Globus pallidus (tissue), 1 donor: ENCODE measurements at regions not wholly inside any gene's neighbourhood (a gene's known extent, or its start where the extent isn't known, plus 50 kb on each side); places are given as distances from the start of the nearest gene placed in this dataset.

Source experiments
- DNase-seq: peaks from one replicate; pipeline ENCODE4 v3.0.0-alpha.2; 2015; ENCODE audit warnings: low spot score

DNA sequence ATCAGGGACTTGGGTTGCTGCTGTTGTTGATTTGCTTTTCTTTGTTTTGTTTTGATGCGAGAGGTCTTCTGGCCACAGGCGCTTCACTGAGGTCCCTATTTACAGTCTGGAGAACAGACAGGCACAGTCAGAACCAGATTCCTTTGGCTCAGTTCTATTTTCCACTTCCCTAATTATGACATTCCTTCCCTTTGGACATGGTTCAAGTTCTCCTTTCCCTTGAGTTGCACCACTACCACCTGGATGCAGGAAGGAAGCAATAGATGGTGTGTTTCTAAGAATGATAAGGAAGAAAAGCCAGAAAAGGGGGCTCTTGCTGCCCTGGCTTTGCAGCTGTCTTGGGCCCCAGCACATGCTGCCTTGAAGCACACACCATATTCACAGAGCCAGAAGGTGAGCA is 160.6 kb downstream of the MAF start:
- peak; percentile 38 for DNase-seq

DNA sequence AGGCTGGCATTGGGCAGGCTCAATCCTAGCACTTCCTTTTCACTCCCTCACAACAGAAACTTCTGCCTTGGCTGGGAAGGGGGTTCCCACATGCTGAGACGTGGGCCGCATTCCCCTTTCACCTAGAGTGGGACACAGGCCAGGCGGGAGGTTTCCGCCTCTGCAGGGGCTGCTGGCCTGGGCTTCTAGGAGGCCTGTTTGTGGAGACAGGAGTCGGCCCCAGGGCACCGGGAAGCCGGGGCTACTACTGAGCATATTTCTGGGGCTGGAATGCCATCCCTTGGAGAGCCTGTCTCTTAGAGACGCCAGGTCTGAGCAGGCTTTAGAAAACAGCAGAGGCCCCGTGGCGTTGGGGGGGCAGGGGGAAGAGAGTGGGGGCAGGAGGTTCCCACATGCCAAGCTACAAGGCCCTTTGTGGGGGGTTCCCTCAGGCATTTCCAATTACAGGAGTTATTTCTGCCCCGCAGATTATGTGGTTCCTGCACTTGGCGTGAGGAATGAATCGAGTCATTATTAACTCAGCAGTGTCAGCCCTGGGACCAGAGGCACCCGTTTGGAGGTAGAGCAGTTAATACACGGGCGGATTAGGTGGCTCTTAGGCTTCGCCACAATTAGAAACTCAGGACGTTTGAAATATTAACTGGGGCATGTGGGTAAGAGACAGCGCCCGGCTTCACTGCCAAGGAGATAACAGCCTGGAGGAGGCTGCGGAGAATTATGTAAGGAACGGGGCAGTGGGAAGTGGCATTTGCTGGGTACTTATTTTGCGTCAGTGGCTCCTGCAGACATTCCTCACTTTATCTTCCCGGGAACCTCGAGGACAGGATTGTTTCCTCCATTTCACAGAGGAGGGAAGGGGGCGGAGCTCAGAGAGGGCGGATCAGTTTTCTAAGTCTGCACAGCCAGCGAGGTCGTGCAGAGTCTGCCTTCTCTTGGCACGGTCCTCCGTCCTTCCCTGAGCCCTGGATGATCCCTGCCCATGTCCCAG is 162.5 kb downstream of the MAF start:
- peak; percentile 51 for DNase-seq

DNA sequence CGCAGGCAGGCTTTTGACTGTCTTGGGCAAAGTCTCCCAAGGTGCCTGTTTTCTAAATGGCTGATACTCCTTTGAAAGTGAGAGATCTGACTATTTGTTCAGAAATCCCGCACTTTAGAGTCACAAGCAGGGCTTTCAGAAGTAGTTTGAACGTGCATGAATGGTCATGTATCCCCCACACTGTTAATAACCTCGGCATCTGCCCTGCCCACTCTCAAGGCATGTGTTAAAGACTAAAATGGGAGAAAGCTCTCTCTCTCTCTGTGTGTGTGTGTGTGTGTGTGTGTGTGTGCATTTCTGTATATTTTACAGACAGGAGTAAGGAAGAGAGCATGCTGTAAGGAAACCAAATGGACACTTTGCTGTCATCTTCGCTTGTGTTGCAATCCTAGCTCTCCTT is 163.7 kb downstream of the MAF start:
- DNase-seq: no peak

DNA sequence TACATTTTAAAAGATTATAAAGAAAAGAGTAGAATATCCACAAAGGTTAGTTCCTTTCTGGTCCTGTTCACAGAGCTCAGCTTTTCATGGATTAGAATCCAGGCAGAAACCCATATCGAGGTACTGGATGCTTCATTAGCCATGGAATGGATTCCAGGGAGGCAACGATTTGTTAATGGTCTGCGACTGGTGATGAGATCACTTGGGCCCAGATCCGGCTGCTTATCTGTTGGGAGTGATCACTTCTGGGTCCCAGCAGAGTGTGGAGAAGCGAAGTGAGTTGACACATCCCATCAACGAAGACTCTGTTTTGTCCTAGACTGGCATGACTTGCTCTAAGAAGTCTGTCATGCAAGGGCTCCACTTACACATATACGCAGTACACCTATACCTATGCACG is 165.8 kb downstream of the MAF start:
- DNase-seq: no peak

DNA sequence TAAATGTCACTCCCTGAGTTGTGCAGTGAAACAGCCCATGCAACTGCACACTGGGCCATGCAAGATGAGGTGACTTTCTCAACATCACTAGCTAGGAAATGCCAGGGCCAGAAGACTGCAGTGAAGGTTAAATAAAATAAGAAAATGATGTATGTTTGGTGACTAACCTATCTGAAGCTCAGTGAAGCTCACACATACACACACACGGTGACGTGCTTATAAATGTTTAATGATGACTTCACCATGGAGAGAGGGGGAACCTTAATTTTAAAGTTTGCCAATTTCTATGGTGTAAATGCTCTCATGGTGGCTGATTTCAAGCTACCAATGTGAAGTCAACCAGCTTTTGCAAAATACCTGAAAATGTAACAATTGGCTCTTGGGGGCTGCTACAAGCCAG is 166.4 kb downstream of the MAF start:
- no peak for DNase-seq

DNA sequence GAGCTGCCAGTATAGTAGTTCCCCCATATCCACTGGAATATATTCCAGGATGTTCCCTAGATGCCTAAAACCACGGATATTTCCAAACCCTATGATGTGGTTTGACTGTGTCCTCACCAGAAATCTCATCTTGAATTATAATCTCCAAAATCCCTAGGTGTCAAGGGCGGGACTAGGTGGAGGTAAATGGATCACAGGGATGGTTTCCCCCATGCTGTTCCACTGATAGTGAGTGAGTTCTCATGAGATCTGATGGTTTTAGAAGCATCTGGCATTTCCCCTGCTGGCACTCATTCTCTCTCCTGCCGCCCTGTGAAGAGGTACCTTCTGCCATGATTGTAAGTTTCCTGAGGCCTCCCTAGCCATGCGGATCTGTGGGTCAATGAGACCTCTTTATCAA is 168.6 kb downstream of the MAF start:
- DNase-seq: no peak

DNA sequence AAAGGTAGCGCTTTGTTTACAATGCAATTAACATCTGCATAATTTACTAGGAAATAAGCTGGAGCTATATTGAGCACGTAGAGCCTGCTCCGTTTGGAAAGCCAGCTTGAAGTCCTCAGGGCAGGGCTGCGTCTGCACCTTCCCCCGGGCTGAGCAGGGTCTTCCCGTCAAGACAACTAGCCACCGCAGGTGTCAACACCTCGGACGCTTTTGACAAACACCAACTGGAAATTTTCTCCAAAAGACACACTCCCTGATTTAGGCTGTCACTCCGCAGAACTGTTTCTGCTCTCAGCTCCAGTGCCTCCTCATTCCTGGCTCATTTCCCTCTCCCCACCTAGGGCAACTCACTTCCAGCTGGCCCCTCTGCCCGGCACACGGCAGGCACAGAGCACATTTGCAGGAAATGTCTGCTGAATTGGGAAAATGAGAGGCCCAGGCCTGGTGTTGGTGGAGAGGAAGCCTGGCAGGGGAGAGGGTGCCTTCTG is 170.3 kb downstream of the MAF start:
- no peak for DNase-seq

DNA sequence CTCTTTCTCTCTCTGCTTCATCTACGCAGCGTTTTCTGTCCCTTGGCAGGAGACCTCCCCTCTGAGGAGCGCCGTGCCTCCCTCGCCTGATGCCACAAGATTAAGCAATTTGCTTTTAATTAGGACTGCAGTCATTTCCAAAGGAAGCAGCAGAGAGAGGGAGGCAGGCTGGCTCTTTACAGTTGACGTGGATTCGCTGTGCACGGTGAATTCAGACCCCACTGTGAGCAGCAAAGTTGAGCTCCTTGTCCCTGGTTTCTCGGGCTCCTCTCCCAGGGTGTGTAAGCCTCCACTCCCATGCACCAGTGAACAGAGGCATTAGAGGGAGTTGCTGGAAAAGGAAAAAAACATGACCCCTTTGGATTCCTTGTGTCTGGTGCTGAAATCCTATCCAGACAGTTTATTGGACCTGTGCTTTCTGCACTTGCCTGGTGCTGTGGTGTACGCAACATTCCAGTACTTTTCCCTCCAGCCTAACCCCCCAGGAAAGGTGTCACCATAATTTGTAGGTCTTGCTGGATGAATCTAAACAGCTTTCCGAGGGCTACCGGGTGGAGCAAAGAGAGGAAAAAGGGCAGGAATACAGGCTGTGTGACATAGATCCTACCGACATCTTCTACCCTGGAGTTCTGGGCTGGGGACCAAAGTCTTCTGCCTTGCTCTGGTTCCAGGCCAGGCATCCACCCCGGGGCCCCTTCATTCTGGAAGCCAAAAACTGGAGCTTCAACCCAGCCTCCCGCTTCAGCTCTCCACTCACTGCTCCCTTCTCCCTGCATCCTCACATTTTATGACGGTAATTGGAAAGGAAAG is 171.0 kb downstream of the MAF start:
- no peak for DNase-seq

DNA sequence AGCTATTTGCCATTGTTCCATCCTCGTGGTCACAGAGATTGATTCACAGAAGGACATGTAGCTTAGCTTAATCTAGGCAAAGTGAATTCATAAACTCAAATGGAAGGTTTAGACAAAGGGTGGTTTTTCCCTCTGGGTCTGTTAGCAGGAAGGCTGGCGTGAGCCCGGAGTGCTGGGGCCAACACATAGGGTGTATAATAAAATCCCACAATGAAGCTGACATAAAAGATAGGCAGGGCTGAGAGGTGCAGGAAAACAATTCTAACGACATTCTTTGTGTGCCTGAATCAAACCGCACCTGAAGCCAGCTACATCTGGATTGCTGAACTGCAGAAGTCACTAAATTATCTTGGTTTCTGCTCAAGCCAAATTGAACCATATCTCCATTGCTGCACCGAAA is 173.9 kb downstream of the MAF start:
- no peak for DNase-seq

DNA sequence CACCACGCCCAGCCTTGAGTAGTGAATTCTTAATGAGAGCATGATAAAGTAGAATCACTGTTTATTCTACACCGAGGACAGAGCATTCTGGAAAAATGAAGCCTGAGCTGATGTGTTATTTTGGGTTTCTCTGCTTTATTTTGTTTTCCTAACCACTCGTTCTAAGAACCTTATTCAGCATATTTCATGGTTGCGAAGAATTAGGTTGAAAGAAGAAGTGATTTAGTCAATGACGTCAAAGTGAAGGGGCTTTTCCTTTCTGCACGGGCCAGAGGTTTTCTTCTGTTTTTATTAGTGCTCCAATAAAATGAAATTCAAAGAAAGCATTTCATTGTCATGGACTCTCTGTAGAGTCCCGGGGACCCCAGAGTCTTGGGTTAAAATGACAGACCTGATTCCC is 178.5 kb downstream of the MAF start:
- DNase-seq: no peak

DNA sequence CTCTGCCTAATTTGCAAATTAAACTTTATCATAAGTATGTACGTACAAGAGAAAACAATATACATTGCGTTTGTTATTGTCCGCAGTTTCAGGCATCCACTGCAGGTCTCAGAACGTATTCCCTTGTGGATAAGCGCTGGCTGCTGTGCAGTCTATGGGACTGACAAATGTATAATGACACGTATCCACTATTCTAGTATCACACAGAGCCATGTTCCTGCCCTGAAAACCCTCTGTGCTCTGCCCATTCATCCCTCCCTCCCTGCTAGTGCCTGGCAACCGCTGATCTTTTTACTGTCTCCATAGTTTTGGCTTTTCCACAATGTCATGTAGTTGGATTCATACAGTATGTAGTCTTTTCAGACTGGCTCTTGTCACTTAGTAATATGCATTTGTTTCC is 179.4 kb downstream of the MAF start:
- DNase-seq: no peak

DNA sequence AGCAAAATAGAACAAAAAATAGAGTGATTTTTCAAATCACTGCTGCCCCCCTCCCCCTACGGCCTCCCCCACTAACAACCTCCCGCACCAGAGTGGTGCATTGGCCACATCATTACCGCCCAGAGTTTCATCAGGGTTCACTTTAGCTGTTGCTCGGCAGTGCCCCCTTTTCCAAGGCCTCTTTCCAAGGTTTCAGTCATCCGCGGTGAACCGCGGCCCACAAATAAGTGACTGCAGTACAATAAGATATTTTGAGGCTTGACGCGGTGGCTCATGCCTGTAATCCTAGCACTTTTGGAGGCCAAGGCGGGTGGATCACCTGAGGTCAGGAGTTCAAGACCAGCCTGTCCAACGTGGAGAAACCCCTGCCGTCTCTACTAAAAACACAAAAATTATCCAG is 180.0 kb downstream of the MAF start:
- DNase-seq: no peak

DNA sequence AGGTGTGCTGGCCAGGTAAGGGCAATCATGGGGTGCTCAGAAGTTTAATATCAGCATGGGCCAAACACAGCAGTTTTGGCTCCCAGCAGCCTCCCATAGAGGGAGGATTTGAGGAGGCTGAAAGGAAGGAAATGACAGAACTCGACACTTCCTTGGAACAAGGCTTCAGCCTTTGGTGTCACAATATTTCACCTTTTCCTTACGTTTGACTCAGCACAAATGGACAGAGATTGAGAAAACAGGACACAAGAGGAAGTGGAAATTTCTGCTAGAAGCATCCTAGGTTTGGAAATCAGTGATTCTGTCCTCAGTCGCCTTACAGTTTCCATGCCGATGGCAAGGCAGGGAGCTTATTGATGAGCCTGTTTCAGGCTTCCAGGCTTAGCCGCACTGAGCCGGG is 181.4 kb downstream of the MAF start:
- DNase-seq: peak; percentile 12

DNA sequence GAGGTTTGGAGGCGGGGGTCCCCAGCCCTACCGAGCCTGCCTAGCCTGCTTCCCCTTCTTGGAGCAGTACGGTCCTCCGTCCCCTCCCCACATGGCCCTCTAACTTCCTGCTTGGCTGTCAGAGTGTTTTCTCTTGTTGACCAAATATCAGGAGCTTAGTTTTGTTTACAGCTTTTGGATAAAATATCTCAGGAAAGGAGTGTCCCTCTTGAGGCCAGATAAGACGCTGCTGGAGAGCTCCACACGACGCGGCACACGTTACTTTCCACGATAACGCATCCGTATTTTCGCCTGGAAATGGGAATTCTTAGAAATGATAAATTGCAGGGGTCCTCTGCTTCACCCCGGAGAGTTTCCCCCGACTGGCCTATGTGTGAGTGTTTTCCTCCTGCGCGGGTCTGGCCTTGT is 182.9 kb downstream of the MAF start:
- no peak for DNase-seq

DNA sequence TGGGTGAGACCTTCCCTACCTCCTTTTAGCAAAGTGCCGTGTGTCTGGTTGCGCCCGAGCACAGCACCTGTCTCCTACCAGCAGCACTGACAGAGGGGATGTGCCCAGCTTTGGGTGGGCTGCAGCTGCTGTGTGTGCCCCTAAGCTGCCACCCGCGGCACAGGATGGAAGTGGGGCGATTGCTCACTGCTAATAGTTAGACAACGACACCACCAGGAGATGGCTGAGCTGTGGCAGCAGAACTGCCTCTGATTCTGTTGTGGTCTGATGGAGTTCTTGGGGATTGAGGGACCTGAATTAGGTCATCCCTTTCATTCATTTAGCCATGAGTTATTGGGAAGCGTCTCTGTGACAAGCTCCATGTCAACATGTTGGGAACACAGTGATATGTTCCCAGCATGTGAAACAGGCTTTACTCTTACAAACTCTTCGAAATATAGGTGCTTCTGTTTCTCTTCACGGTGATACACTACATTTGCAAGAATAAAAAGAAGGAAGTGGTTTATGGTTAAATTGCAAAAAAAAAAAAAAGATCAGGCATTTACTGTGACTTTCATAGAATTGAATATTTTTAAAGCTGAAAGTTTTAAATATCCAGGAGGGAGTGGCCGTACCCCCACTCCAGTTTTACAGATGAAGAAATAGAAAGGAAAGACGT is 184.4 kb downstream of the MAF start:
- DNase-seq: no peak

DNA sequence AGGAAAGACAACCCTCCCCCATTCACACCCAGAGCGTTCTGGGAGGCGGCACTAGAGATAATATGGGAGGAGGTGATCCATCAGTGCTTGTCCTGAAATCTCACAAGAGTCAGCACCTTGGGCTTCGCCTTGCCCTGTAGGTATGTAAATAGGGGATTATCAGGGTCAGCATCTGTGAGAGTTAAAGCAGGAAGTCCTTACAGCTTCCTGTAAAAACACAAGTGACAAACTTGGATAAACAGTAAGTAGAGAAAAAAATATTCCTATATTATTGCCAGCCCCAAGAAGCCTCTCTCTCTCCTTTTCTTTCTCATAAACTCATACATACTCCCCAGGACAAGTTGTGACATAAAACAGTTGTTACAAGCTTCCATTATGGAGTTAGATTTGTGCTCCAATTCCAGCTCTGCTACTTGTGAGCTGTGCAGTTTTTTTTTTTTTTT is 187.7 kb downstream of the MAF start:
- no peak for DNase-seq

DNA sequence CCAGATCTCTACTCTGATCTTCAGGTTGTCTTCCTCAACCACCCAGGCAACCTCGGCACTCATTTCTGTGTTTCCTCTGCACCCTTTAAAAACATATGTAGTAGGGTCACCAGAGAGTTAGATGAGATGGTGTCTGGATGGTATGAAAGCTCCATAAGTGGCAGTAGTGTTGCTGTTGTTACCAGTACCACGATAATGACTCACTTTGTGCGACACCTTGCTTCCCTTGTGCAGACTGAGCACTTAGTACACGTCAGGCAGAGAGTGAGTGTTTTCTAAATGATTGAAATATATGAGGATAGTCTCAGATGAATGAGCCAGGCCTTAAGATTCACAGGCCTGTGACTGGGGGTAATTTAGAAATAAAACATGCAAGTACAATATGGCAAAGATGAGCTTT is 188.7 kb downstream of the MAF start:
- no peak for DNase-seq

DNA sequence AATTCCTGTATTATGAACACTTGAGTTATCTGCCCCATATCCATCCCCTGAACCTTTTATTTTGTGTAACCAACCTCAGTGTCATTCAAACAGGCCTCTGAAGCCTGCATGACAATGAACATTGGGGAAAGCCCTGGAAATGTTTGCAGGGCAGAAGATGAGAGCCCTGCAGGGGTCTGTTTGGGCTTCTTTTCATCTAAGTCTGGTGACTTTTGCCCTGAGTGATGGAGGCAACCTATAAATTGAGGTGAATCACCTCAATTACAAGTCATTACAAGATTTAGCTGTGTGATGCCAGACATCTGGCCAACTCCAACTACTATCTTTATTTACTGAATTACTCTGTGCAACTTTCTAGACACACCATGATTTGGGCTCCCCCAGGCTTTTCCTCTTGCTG is 189.2 kb downstream of the MAF start:
- no peak for DNase-seq

DNA sequence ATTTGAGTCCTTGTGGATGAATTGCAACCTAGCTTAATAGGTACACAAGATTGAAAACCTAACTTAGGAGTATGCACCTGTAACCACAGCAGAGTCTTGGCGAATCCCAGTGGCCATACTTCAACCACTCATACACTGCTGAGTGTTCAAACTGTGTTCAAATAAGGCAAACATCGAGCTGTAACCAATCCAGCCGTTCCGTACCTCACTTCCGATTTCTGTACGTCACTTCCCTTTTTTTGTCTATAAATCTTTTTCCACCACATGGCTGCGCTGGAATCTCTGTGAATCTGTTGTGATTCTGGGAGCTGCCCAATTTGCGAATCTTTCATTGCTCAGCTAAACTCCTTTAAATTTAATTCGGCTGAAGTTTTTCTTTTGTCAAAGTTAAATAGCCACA is 190.6 kb downstream of the MAF start:
- DNase-seq: no peak

DNA sequence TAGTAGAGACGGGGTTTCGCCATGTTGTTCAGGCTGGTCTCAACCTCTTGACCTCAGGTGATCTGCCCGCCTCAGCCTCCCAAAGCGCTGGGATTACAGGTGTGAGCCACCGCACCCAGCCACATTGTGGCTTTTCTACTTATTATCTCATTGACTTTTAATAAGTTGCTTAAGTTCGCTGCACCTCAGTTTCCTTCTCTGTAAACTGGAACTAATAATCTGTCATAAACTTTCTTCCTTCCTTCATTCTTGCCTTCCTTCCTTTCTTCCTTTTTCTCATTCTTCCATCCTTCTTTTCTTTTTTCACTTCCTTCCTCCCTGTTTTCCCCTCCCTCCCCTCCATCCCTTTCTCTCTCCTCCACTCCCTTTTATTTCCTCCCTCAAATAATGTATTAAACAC is 192.2 kb downstream of the MAF start:
- no peak for DNase-seq

DNA sequence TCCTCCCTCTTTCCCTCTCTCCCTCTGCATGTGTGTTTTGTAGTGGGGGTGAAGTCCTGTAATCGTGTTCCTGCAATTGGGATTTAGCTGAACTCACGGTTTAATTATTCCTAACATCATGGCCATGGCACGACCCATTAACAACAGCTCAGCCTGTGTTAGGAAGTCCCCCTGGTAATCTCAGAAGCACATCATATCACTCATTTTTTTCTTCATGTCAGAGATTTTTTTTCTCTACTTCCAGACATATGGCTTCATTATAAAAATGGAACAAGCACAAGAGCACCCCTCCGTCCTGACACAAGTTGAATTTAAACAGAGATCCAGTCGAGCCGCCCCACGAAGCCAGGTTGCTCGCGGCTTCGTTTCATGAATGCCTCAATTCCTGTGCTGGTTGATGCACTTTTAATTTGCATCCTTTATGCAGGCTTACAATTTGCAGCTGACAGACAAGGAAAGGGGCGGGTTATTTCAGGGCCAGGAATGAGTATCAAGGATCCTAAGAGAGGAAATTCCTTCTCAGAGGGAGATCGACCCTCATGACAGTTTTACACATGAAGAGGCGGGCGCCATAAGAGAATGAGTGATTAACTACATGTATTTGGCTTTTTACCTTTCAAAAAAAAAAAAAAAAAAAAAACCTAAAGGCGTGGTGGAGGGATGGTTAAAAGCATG is 192.9 kb downstream of the MAF start:
- no peak for DNase-seq

DNA sequence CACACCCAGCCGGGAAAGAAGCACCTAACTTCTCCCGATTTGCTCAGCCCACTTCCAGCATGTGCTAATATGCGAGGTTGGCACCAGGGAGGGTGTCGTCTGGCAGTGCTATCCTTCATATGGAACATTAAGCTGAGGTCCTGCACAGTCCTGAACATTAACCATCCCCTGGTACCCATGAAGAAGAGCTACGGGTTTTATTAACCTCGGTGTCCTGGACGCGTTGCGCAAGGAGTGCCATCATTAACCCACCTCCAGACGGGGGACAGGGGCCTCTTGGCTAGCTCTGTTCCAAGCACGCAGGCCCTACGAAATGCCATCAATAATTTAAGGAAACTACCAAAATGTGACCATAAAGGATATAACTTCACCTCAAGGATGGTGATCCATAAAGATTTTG is 193.5 kb downstream of the MAF start:
- no peak for DNase-seq
